PC-9 (cell line): ENCODE measurements at regions not wholly inside any gene's neighbourhood (a gene's known extent, or its start where the extent isn't known, plus 50 kb on each side); places are given as distances from the start of the nearest gene placed in this dataset.

Experiments
- BruUV-seq: library from RNA; stranded (reverse); fragments of 400-500 nt; replicated peaks from 2 replicates; lab custom pipeline; 2021; lab: Mats Ljungman, UMichigan
- CTCF ChIA-PET: fragments of 300-600 bp; sonication (Branson Sonifier 250); formaldehyde crosslinking; loops from one replicate; lab custom pipeline; 2022; ENCODE audit warnings: antibody characterized with exemption; lab: Charles Lee
- POLR2A ChIA-PET: fragments of 300-600 bp; sonication (Branson Sonifier 250); formaldehyde crosslinking; loops from one replicate; lab custom pipeline; 2022; ENCODE audit warnings: antibody characterized with exemption; ENCODE audit not compliant: unreplicated experiment; lab: Charles Lee
- DNase-seq, 2 experiments: peaks; one replicate each; pipeline versions ENCODE4 v3.0.0 to v3.0.0-alpha.2; 2015 to 2022; ENCODE audit warnings: mixed read lengths in 1 of 2
- H2AFZ ChIP-seq: fragments of 200-600 bp; sonication (generic); 2 replicates; pipeline ENCODE4 v1.8.1; 2017; ENCODE audit warnings: antibody characterized with exemption
- H3F3A ChIP-seq: fragments of 200-600 bp; sonication (generic); 2 replicates; pipeline ENCODE4 v1.8.1; 2017; ENCODE audit warnings: antibody characterized with exemption, mild to moderate bottlenecking, low read depth; ENCODE audit not compliant: insufficient read depth
- H3K27ac ChIP-seq: fragments of 200-600 bp; sonication (generic); 2 replicates; pipeline ENCODE4 v1.6.1; 2016; ENCODE audit warnings: mixed run types
- H3K27me3 ChIP-seq: fragments of 200-600 bp; sonication (generic); 2 replicates; pipeline ENCODE4 v1.6.1; 2016; ENCODE audit warnings: low read depth, mixed run types; ENCODE audit not compliant: insufficient read depth
- H3K36me3 ChIP-seq: fragments of 200-600 bp; sonication (generic); 2 replicates; pipeline ENCODE4 v1.6.1; 2016; ENCODE audit warnings: low read depth, mixed run types
- H3K4me1 ChIP-seq: fragments of 200-600 bp; sonication (generic); replicated peaks from 2 replicates; pipeline ENCODE4 v1.6.1; 2016; ENCODE audit warnings: mixed run types; ENCODE audit not compliant: insufficient read depth
- H3K4me2 ChIP-seq: fragments of 200-600 bp; sonication (generic); 2 replicates; pipeline ENCODE4 v1.6.1; 2017; ENCODE audit warnings: mixed run types
- H3K4me3 ChIP-seq: fragments of 200-600 bp; sonication (generic); 2 replicates; pipeline ENCODE4 v1.6.1; 2016; ENCODE audit warnings: mixed run types
- H3K79me2 ChIP-seq: fragments of 200-600 bp; sonication (generic); 2 replicates; pipeline ENCODE4 v1.6.1; 2017; ENCODE audit warnings: low read depth, mixed run types
- H3K9me2 ChIP-seq: fragments of 200-600 bp; sonication (generic); 2 replicates; pipeline ENCODE4 v1.8.1; 2017; ENCODE audit warnings: mild to moderate bottlenecking; ENCODE audit not compliant: insufficient read depth
- H3K9me3 ChIP-seq: fragments of 200-600 bp; sonication (generic); 2 replicates; pipeline ENCODE4 v1.8.1; 2016; ENCODE audit warnings: low read depth; ENCODE audit not compliant: insufficient read depth
- H4K20me1 ChIP-seq: fragments of 200-600 bp; sonication (generic); 2 replicates; pipeline ENCODE4 v1.8.1; 2017; ENCODE audit not compliant: insufficient read depth
- CTCF ChIP-seq: fragments of 200-600 bp; sonication (generic); conservative IDR thresholded peaks from 2 replicates; pipeline ENCODE4 v1.6.1; 2017; ENCODE audit warnings: mixed run types, antibody characterized with exemption, mild to moderate bottlenecking, moderate library complexity
- EZH2 ChIP-seq: fragments of 200-600 bp; sonication (generic); IDR thresholded peaks from 2 replicates; pipeline ENCODE4 v1.8.0; 2017; ENCODE audit warnings: antibody characterized with exemption, low read depth
- intact Hi-C: fragments of 100-400 bp; cut with micrococcal nuclease; formaldehyde crosslinking; loops from one replicate; pipeline ENCODE4 v1.10.0; 2022; ENCODE audit not compliant: unreplicated experiment

DNA sequence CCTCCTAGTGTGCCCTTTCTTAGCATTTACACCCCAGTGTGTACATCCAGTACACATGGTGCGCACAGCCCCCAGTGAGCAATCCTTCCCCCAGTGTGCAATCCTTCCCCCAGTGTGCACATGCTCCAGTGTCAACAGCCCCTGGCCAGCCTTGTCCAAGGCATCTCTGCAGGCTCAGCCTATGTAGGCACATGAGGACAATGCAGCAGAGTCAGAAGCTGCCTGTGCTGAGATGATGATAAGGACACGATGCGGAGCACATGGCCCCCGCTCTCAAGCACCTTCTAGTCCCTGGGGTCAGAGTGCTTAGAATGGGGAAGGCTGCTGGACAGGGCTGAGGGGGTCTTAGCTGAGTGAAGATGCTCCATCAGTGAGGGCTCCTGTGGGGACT is 69.8 kb downstream of the GADD45G start:
- intact Hi-C loops = no loop called here
- peaks cover 53% of the 10 kb centered on the region for H3K27me3 ChIP-seq
- no peaks in the 10 kb centered on the region for H3K4me1 ChIP-seq
- H3F3A ChIP-seq = no peaks in the 10 kb centered on the region
- ChIA-PET POLR2A (no interaction called here), CTCF (no interaction called here)
- TF ChIP-seq EZH2 (no peak), CTCF (no peak)
- H3K4me3 ChIP-seq = no peak overlapping the region
- DNase-seq = no peak
- H4K20me1 ChIP-seq = no peaks in the 10 kb centered on the region
- H3K36me3 ChIP-seq = no peaks in the 10 kb centered on the region
- no TSS peak for BruUV-seq
- no peak overlapping the region for H2AFZ ChIP-seq
- H3K9me3 ChIP-seq = no peaks in the 10 kb centered on the region
- H3K27ac ChIP-seq = no peak overlapping the region
- H3K79me2 ChIP-seq = no peaks in the 10 kb centered on the region
- H3K4me2 ChIP-seq = no peak overlapping the region
- no peaks in the 10 kb centered on the region for H3K9me2 ChIP-seq

DNA sequence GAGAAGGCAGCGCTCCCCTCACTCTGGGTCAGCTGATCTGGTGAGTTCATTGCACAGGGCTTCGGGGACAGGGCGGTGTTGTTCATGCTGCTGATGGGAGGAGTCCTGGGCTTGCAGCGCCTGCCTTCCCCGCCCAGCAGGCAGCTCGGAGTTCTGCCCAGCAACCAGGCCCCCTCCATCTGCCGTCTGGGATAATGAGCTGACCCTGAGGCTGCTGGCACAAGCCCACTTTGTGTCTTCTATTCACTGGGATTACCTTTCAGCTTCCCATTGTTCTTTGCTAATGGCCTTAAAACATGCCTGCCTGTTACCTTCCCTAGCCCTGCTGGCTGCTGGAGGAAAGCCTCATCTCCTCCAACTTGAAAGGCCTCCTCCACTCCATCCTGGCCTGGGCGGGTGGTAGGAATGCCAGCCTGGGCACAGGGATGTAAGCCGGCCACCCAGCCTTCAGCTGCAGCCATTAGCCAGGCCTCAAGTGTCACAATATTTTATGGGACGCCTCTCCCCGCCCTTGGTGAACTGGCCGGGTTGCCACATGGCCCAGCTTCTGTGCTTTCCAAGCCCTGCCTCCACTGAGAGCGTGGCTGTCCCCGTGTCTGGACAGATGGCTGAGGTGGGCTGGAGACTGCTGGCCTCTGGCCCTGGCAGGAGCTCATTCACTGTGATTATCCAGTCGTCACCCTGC is 70.4 kb downstream of the GADD45G start:
- Histone ChIP-seq H3K4me1 (no peaks in the 10 kb centered on the region), H4K20me1 (no peaks in the 10 kb centered on the region), H3K79me2 (no peaks in the 10 kb centered on the region), H3K36me3 (no peaks in the 10 kb centered on the region), H3K9me3 (no peaks in the 10 kb centered on the region), H3F3A (no peaks in the 10 kb centered on the region), H2AFZ (no peak overlapping the region), H3K4me3 (no peak overlapping the region), H3K9me2 (no peaks in the 10 kb centered on the region), H3K27me3 (peaks cover 58% of the 10 kb centered on the region), H3K27ac (no peak overlapping the region), H3K4me2 (no peak overlapping the region)
- no peak for TF ChIP-seq EZH2
- no peak for TF ChIP-seq CTCF
- intact Hi-C loops = no loop called here
- no peak for DNase-seq
- ChIA-PET POLR2A (no interaction called here), CTCF (no interaction called here)
- BruUV-seq = no TSS peak

DNA sequence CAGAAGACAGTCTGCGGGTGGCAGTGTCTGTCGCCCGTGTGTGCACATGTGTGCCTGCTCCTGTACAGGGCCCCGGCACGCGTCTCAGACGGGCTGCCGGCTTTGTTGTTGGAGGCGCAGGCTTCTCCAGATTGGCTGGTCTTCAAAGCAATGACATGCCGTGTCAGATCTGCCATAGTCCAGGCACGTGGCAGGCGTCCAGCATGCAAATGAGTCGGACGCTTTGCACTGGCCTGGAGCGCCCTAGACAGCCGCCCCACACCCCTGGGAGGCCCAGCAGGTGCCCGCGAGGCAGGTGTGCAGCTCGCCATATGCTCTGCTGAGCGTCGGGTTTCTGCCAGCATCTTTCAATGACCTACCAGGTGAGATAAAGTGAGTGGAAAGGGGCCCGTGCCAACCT is 71.5 kb downstream of the GADD45G start:
- Histone ChIP-seq H3K9me2 (no peaks in the 10 kb centered on the region), H3K4me1 (no peaks in the 10 kb centered on the region), H3K27me3 (peaks cover 65% of the 10 kb centered on the region), H3K36me3 (no peaks in the 10 kb centered on the region), H3K4me2 (no peak overlapping the region), H2AFZ (no peak overlapping the region), H3K4me3 (no peak overlapping the region), H3K27ac (no peak overlapping the region), H4K20me1 (no peaks in the 10 kb centered on the region), H3F3A (no peaks in the 10 kb centered on the region), H3K9me3 (no peaks in the 10 kb centered on the region), H3K79me2 (no peaks in the 10 kb centered on the region)
- no TSS peak for BruUV-seq
- ChIA-PET POLR2A (no interaction called here), CTCF (no interaction called here)
- TF ChIP-seq EZH2 = no peak
- no peak for TF ChIP-seq CTCF
- intact Hi-C loops = no loop called here
- no peak for DNase-seq
